GM08714 (cell line): ENCODE measurements at regions not wholly inside any gene's neighbourhood (a gene's known extent, or its start where the extent isn't known, plus 50 kb on each side); places are given as distances from the start of the nearest gene placed in this dataset.
"Not testable (repeated sequence)": the region's sequence is repeated elsewhere in the genome, so short reads cannot be mapped to it uniquely, and the experiment has no call there.

Experiments used
- H3K4me3 ChIP-seq: fragments of 200-500 bp; sonication (Bioruptor generic); 2 replicates; pipeline ENCODE4 v1.5.1; 2014; ENCODE audit warnings: mild to moderate bottlenecking, low read length, inconsistent platforms
- ZNF274 ChIP-seq: IDR thresholded peaks from 2 replicates; pipeline ENCODE4 v1.6.1; 2012; ENCODE audit warnings: mild to moderate bottlenecking, low read depth, low read length

- no peak overlapping the region for H3K4me3 ChIP-seq
- TF ChIP-seq ZNF274, result no peak
These were observed 91.6 kb upstream of the COL1A2 start for GRCh38 chr7:94303118-94303517.

GRCh38 chr7:94303695-94304094, 91.0 kb upstream of the COL1A2 start:
- H3K4me3 ChIP-seq, result no peak overlapping the region
- TF ChIP-seq ZNF274, result no peak

- TF ChIP-seq ZNF274, result no peak
These were observed 89.8 kb upstream of the COL1A2 start for GRCh38 chr7:94304878-94305277.

GRCh38 chr7:94305836-94306235, 88.9 kb upstream of the COL1A2 start:
- TF ChIP-seq ZNF274, result no peak

More at GRCh38 chr7:94304878-94305277, 89.8 kb upstream of the COL1A2 start:
- H3K4me3 ChIP-seq, result no peak overlapping the region

GRCh38 chr7:94307399-94308048, 87.2 kb upstream of the COL1A2 start:
- TF ChIP-seq ZNF274, result no peak
- H3K4me3 ChIP-seq, result no peak overlapping the region

More at GRCh38 chr7:94305836-94306235, 88.9 kb upstream of the COL1A2 start:
- H3K4me3 ChIP-seq, result no peak overlapping the region

GRCh38 chr7:94311515-94311914, 83.2 kb upstream of the COL1A2 start:
- no peak overlapping the region for H3K4me3 ChIP-seq
- TF ChIP-seq ZNF274, result no peak

- TF ChIP-seq ZNF274, result no peak
- H3K4me3 ChIP-seq, result no peak overlapping the region
These were observed 80.8 kb upstream of the COL1A2 start for GRCh38 chr7:94313926-94314325.

GRCh38 chr7:94314413-94315410, 80.0 kb upstream of the COL1A2 start:
- no peak overlapping the region for H3K4me3 ChIP-seq
- TF ChIP-seq ZNF274, result no peak

GRCh38 chr7:94321138-94321537, 73.6 kb upstream of the COL1A2 start:
- not testable (repeated sequence) for H3K4me3 ChIP-seq

- TF ChIP-seq ZNF274, result no peak
- no peak overlapping the region for H3K4me3 ChIP-seq
These were observed 70.9 kb upstream of the COL1A2 start for GRCh38 chr7:94323844-94324243.

GRCh38 chr7:94324380-94325121, 70.1 kb upstream of the COL1A2 start:
- H3K4me3 ChIP-seq, result no peak overlapping the region
- TF ChIP-seq ZNF274, result no peak

- TF ChIP-seq ZNF274, result no peak
- H3K4me3 ChIP-seq, result no peak overlapping the region
These were observed 69.6 kb upstream of the COL1A2 start for GRCh38 chr7:94325122-94325475.

- H3K4me3 ChIP-seq, result no peak overlapping the region
- TF ChIP-seq ZNF274, result no peak
These were observed 64.2 kb upstream of the COL1A2 start for GRCh38 chr7:94330269-94331020.

GRCh38 chr7:94332571-94332970, 62.1 kb upstream of the COL1A2 start:
- no peak overlapping the region for H3K4me3 ChIP-seq
- no peak for TF ChIP-seq ZNF274
